OCI-LY1 (cell line): ENCODE measurements at regions not wholly inside any gene's neighbourhood (a gene's known extent, or its start where the extent isn't known, plus 50 kb on each side); places are given as distances from the start of the nearest gene placed in this dataset.

Experiments used
- EZH2 ChIP-seq: fragments of 200-600 bp; sonication (generic), shearing (Covaris generic); IDR thresholded peaks from 2 replicates; pipeline ENCODE4 v1.8.0; 2017; ENCODE audit warnings: borderline replicate concordance, mixed run types, mild to moderate bottlenecking, antibody characterized with exemption, low read length, moderate library complexity, mixed read lengths
- TF ChIP-seq, protein P1 (sequence below): fragments of 200-600 bp; sonication (generic), shearing (Covaris generic); IDR thresholded peaks from 2 replicates; pipeline ENCODE4 v1.5.1; 2017; ENCODE audit warnings: mild to moderate bottlenecking, antibody characterized with exemption, low read length, moderate library complexity, mixed read lengths

DNA sequence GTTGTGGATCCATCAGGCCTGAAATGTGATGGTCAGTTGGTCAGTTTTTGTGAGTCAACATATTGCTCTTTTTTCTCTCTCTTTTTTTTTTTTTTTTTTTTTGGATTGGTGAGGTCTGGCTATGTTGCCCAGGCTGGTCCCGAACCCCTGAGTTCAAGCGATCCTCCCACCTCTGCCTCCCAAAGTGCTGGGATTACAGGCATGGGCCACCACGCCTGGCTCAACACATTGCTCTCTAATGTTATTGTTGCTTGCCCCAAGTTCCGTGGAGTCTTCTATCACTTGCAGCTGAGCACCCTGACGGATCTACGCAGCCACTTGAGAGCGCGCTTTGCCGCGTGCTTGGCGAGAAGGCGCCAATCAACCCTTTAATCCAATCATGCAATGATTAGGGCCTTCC is 69.5 kb upstream of the DIO3 start:
- TF ChIP-seq, protein P1, sequence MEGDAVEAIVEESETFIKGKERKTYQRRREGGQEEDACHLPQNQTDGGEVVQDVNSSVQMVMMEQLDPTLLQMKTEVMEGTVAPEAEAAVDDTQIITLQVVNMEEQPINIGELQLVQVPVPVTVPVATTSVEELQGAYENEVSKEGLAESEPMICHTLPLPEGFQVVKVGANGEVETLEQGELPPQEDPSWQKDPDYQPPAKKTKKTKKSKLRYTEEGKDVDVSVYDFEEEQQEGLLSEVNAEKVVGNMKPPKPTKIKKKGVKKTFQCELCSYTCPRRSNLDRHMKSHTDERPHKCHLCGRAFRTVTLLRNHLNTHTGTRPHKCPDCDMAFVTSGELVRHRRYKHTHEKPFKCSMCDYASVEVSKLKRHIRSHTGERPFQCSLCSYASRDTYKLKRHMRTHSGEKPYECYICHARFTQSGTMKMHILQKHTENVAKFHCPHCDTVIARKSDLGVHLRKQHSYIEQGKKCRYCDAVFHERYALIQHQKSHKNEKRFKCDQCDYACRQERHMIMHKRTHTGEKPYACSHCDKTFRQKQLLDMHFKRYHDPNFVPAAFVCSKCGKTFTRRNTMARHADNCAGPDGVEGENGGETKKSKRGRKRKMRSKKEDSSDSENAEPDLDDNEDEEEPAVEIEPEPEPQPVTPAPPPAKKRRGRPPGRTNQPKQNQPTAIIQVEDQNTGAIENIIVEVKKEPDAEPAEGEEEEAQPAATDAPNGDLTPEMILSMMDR = no peak
- TF ChIP-seq EZH2 = no peak
